GM10266 (cell line): ENCODE measurements at regions not wholly inside any gene's neighbourhood (a gene's known extent, or its start where the extent isn't known, plus 50 kb on each side); places are given as distances from the start of the nearest gene placed in this dataset.
A peak's percentile ranks its signal among the peaks of the same experiment; 100 is the strongest.

Source experiments
- DNase-seq: peaks from one replicate; pipeline ENCODE4 v3.0.0; 2012; ENCODE audit errors: extremely low spot score
- CTCF ChIP-seq: IDR thresholded peaks from 2 replicates; pipeline ENCODE4 v1.5.1; 2012; ENCODE audit warnings: mild to moderate bottlenecking, low read depth; ENCODE audit not compliant: control insufficient read depth, insufficient read depth; ENCODE audit errors: missing control alignments

GRCh38 chr15:69972436-69972835 lies 125.3 kb downstream of the TLE3 start:
- no peak for DNase-seq
- TF ChIP-seq CTCF = no peak

- no peak for TF ChIP-seq CTCF
- DNase-seq = no peak
Observed at GRCh38 chr15:69973102-69973714, 124.5 kb downstream of the TLE3 start.

- no peak for DNase-seq
- no peak for TF ChIP-seq CTCF
Observed at GRCh38 chr15:69973880-69974279, 123.8 kb downstream of the TLE3 start.

GRCh38 chr15:69974321-69974720 lies 123.4 kb downstream of the TLE3 start:
- no peak for TF ChIP-seq CTCF
- no peak for DNase-seq

DNA sequence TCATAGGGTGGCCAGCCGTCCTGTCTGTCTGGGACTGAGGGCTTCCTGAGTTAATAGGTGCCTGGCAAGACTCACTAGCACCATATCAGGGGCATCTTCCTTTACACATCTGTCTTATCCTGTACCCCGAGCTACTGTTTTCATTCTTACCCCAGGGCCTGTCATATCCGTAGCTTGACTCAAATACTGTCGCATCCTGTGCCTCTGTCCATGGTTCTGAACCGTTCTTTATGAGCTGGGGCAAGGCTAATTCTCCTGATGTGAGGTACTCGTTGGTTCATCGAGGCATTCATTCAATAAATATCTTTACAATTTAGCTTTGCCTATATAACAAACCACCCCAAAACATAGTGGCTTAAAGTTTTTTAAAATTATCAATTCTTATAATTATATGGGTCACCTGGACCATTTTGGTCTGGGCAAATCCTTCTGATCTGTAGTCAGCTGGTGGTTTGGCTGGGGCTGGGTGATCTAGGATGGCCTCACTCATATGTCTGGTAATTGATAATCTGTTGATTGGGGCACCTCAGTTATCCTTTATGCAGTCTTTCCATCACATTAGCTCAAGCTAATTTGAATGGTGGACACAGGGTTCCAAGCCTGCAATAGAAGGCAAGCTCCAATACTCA lies 121.2 kb downstream of the TLE3 start:
- TF ChIP-seq CTCF = no peak
- DNase-seq = peak; percentile 48

DNA sequence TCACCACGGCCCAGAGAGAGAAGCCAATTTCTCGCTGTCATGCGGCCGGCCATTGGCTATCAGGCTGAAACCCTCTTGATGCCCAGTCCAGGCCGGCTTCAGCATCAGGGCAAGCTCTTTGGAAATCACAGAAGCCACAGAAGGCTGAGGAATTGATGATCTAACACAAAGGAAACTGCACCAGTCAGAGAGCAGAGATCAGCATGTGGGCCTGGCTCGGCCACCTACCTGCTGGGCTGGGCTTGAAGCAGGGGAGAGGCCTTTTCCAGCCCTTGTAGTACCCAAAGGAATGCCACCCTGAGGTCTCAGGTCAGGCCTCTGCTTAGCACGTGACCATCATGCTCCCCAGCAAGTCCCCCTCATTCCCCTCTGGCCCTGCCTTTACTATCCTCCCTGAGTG lies 119.1 kb downstream of the TLE3 start:
- no peak for DNase-seq
- TF ChIP-seq CTCF = no peak

DNA sequence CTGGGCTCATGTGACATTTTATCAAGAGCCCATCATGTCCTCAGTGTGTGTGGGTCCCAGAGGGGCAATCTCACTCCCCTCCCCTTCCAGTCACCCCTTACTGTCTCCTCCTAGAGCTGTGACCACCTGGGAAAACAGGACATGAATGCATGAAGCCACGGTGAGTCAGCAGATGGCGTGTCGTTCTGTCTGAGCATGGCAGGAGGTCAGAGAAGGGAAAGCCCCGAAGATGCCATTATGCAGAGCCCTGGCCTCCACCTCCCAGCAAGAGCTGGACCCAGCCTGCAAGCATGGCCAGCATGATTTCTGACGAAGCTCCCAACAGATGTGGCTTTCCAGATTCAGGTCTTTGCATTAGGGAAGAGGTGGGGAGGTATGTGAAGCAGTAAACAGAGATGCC lies 118.5 kb downstream of the TLE3 start:
- peak; percentile 74 for DNase-seq
- TF ChIP-seq CTCF = peak; percentile 66
